ENCODE measurements at regions not wholly inside any gene's neighbourhood (a gene's known extent, or its start where the extent isn't known, plus 50 kb on each side); places are given as distances from the start of the nearest gene placed in this dataset.

DNA sequence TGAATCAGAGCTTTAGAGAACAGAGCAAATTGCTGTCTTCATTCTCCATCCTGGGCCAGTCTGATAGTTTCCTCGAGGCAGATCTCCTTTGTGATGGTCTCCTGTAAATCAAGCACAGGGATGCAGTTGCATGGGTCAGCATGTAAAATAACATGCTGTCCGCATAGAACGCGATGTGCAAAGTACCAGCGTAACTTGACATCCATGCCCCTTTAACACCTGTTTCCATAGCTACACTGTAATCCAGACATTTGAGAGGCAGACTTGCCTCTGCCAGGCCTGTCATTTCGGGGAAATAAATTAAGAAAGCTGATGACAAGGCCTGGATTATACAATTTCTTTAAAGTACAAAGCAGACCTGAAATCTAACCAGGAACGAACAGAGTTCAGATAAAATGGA lies 413.5 kb downstream of the TLE4 start:
- Histone ChIP-seq H3K4me3 (no peak overlapping the region), H2AFZ (ENCODE audit: low read depth, low read length) (no peak overlapping the region), H3K9me3 (replicated peaks; ENCODE audit: control insufficient read depth, insufficient read depth, low read depth, low read length) (no peaks in the 10 kb centered on the region), H3K36me3 (ENCODE audit: control insufficient read depth, insufficient read depth, low read length) (no peaks in the 10 kb centered on the region), H3K4me1 (replicated peaks in 1 of 2; ENCODE audit: control insufficient read depth in 2 of 2, insufficient read depth in 2 of 2, low read length in 2 of 2) (no peaks in the 10 kb centered on the region), H4K20me1 (replicated peaks; ENCODE audit: control insufficient read depth, insufficient read depth, low read length) (no peaks in the 10 kb centered on the region), H3K27ac (ENCODE audit: extremely low read depth, low read depth, low read length) (no peak overlapping the region), H3K9ac (ENCODE audit: insufficient read depth in 1 of 2, low read depth in 2 of 2, low read length in 2 of 2) (no peak overlapping the region), H3K27me3 (ENCODE audit: control insufficient read depth in 2 of 2, insufficient read depth in 2 of 2, low read length in 2 of 2) (no peaks in the 10 kb centered on the region), H3K4me2 (ENCODE audit: insufficient read depth, low read length) (no peak overlapping the region), H3K79me2 (ENCODE audit: control insufficient read depth, insufficient read depth, low read length) (no peaks in the 10 kb centered on the region), H3K9me1 (ENCODE audit: control insufficient read depth, insufficient read depth, low read length) (no peaks in the 10 kb centered on the region)
- no peak for TF ChIP-seq ARID2 (IDR thresholded peaks at IDR 0.05)
- no peak for TF ChIP-seq CBX2 (IDR thresholded peaks at IDR 0.05; ENCODE audit: insufficient read depth, low read length, poor library complexity, severe bottlenecking)
- no peak for TF ChIP-seq RAD51 (IDR thresholded peaks at IDR 0.05; ENCODE audit: borderline replicate concordance, low read depth)
- TF ChIP-seq, protein P1, sequence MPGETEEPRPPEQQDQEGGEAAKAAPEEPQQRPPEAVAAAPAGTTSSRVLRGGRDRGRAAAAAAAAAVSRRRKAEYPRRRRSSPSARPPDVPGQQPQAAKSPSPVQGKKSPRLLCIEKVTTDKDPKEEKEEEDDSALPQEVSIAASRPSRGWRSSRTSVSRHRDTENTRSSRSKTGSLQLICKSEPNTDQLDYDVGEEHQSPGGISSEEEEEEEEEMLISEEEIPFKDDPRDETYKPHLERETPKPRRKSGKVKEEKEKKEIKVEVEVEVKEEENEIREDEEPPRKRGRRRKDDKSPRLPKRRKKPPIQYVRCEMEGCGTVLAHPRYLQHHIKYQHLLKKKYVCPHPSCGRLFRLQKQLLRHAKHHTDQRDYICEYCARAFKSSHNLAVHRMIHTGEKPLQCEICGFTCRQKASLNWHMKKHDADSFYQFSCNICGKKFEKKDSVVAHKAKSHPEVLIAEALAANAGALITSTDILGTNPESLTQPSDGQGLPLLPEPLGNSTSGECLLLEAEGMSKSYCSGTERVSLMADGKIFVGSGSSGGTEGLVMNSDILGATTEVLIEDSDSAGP (CRISPR knock-in tag; IDR thresholded peaks at IDR 0.05) = no peak
- no peak for TF ChIP-seq ZKSCAN1 (IDR thresholded peaks at IDR 0.05; ENCODE audit: low read depth, low read length)
- no peak for TF ChIP-seq DPF2 (IDR thresholded peaks at IDR 0.05)
- no peak for TF ChIP-seq STAT5B (CRISPR knock-in tag; IDR thresholded peaks at IDR 0.05)
- TF ChIP-seq ESRRB (CRISPR knock-in tag; IDR thresholded peaks at IDR 0.05; ENCODE audit: borderline replicate concordance) = no peak
- no peak for TF ChIP-seq HLTF (IDR thresholded peaks at IDR 0.05)
- TF ChIP-seq, protein P2, sequence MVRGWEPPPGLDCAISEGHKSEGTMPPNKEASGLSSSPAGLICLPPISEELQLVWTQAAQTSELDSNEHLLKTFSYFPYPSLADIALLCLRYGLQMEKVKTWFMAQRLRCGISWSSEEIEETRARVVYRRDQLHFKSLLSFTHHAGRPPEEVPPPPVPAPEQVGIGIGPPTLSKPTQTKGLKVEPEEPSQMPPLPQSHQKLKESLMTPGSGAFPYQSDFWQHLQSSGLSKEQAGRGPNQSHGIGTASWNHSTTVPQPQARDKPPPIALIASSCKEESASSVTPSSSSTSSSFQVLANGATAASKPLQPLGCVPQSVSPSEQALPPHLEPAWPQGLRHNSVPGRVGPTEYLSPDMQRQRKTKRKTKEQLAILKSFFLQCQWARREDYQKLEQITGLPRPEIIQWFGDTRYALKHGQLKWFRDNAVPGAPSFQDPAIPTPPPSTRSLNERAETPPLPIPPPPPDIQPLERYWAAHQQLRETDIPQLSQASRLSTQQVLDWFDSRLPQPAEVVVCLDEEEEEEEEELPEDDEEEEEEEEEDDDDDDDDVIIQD (CRISPR knock-in tag; IDR thresholded peaks at IDR 0.05) = no peak
- no peak for TF ChIP-seq ZNF175 (CRISPR knock-in tag; IDR thresholded peaks at IDR 0.05; ENCODE audit: low read depth)
- no peak for TF ChIP-seq GATAD2B (IDR thresholded peaks at IDR 0.05; ENCODE audit: borderline replicate concordance)
- TF ChIP-seq ADNP (tag; IDR thresholded peaks at IDR 0.05) = no peak
- BruUV-seq (replicated peaks) = no TSS peak
- in situ Hi-C loops (cut with MboI) = no loop called here
- ChIA-PET POLR2A (no interaction called here), CTCF (ENCODE audit: low intra/inter-chr PET ratio) (no interaction called here)
- 3% methylated on average over 7 of the region's 7 CpGs for WGBS (ENCODE audit: insufficient coverage, low coverage, missing lambda C conversion rate)
- FAIRE-seq = no peak
- intact Hi-C loops (cut with micrococcal nuclease) = no loop called here
- DNase-seq (ENCODE audit: extremely low read depth in 1 of 4, low spot score in 3 of 4) = no peak
- no peak for ATAC-seq
